Calu3 (cell line): ENCODE measurements at regions not wholly inside any gene's neighbourhood (a gene's known extent, or its start where the extent isn't known, plus 50 kb on each side); places are given as distances from the start of the nearest gene placed in this dataset.

ENCODE experiments used
- BruUV-seq: library from RNA; stranded (reverse); fragments of 400-500 nt; replicated peaks from 2 replicates; lab custom pipeline; 2021; lab: Mats Ljungman, UMichigan
- CTCF ChIA-PET: fragments of 300-600 bp; sonication (Branson Sonifier 250); formaldehyde crosslinking; loops from one replicate; lab custom pipeline; 2022; ENCODE audit warnings: antibody characterized with exemption; lab: Charles Lee
- DNase-seq: peaks from one replicate; pipeline ENCODE4 v3.0.0; 2022
- H3K27ac Mint-ChIP-seq: one replicate; pipeline ENCODE4 v1.8.0; 2022; ENCODE audit warnings: mixed read lengths; ENCODE audit not compliant: unreplicated experiment
- H3K27me3 Mint-ChIP-seq: one replicate; pipeline ENCODE4 v1.8.0; 2022; ENCODE audit warnings: mixed read lengths; ENCODE audit not compliant: unreplicated experiment
- H3K36me3 Mint-ChIP-seq: one replicate; pipeline ENCODE4 v1.8.0; 2022; ENCODE audit warnings: mild to moderate bottlenecking, moderate library complexity, mixed read lengths; ENCODE audit not compliant: insufficient read depth, unreplicated experiment
- H3K4me1 Mint-ChIP-seq: one replicate; pipeline ENCODE4 v1.8.0; 2022; ENCODE audit warnings: mild to moderate bottlenecking, low read depth, mixed read lengths; ENCODE audit not compliant: unreplicated experiment
- H3K4me3 Mint-ChIP-seq: one replicate; pipeline ENCODE4 v1.8.0; 2022; ENCODE audit warnings: mild to moderate bottlenecking, low read depth, moderate library complexity, mixed read lengths; ENCODE audit not compliant: unreplicated experiment
- H3K9me3 Mint-ChIP-seq: one replicate; pipeline ENCODE4 v1.8.0; 2022; ENCODE audit warnings: low read depth, mixed read lengths; ENCODE audit not compliant: unreplicated experiment
- CTCF ChIP-seq: fragments of 200-600 bp; IDR thresholded peaks from one replicate; pipeline ENCODE4 v1.8.0; 2022; ENCODE audit warnings: antibody characterized with exemption; ENCODE audit not compliant: unreplicated experiment
- intact Hi-C: fragments of 100-400 bp; cut with micrococcal nuclease; formaldehyde crosslinking; loops from one replicate; pipeline ENCODE4 v1.10.0; 2022; ENCODE audit not compliant: unreplicated experiment

- no peaks in the 10 kb centered on the region for H3K36me3 Mint-ChIP-seq
- no peak overlapping the region for H3K4me3 Mint-ChIP-seq
- peaks cover 35% of the 10 kb centered on the region for H3K27me3 Mint-ChIP-seq
- no peak overlapping the region for H3K27ac Mint-ChIP-seq
- no peaks in the 10 kb centered on the region for H3K4me1 Mint-ChIP-seq
- no TSS peak for BruUV-seq
- intact Hi-C loops, result no loop called here
- no peaks in the 10 kb centered on the region for H3K9me3 Mint-ChIP-seq
- CTCF ChIA-PET, result no interaction called here
- no peak for TF ChIP-seq CTCF
- no peak for DNase-seq
Observed at GRCh38 chr10:62900829-62901571, 84.8 kb upstream of the EGR2 start.

GRCh38 chr10:62899311-62899710 is 83.1 kb upstream of the EGR2 start:
- no peaks in the 10 kb centered on the region for H3K4me1 Mint-ChIP-seq
- no peak for DNase-seq
- CTCF ChIA-PET, result no interaction called here
- intact Hi-C loops, result no loop called here
- no peaks in the 10 kb centered on the region for H3K36me3 Mint-ChIP-seq
- BruUV-seq, result no TSS peak
- H3K27ac Mint-ChIP-seq, result no peak overlapping the region
- H3K9me3 Mint-ChIP-seq, result no peaks in the 10 kb centered on the region
- no peak for TF ChIP-seq CTCF
- H3K4me3 Mint-ChIP-seq, result no peak overlapping the region
- peaks cover 18% of the 10 kb centered on the region for H3K27me3 Mint-ChIP-seq

- no peak for TF ChIP-seq CTCF
- Mint-ChIP-seq H3K9me3 (no peaks in the 10 kb centered on the region), H3K36me3 (no peaks in the 10 kb centered on the region), H3K27me3 (peaks cover 40% of the 10 kb centered on the region), H3K4me1 (no peaks in the 10 kb centered on the region), H3K4me3 (no peak overlapping the region), H3K27ac (no peak overlapping the region)
- no peak for DNase-seq
- intact Hi-C loops, result no loop called here
- BruUV-seq, result no TSS peak
- CTCF ChIA-PET, result no interaction called here
Observed at GRCh38 chr10:62895063-62895462, 78.9 kb upstream of the EGR2 start.

- intact Hi-C loops, result no loop called here
- Mint-ChIP-seq H3K4me3 (no peak overlapping the region), H3K36me3 (no peaks in the 10 kb centered on the region), H3K9me3 (no peaks in the 10 kb centered on the region), H3K4me1 (no peaks in the 10 kb centered on the region), H3K27ac (no peak overlapping the region), H3K27me3 (peaks cover 46% of the 10 kb centered on the region)
- no peak for TF ChIP-seq CTCF
- BruUV-seq, result no TSS peak
- DNase-seq, result no peak
- CTCF ChIA-PET, result no interaction called here
Observed at GRCh38 chr10:62894156-62894555, 78.0 kb upstream of the EGR2 start.
